ENCODE measurements at regions not wholly inside any gene's neighbourhood (a gene's known extent, or its start where the extent isn't known, plus 50 kb on each side); places are given as distances from the start of the nearest gene placed in this dataset.
"Not testable (repeated sequence)": the region's sequence is repeated elsewhere in the genome, so short reads cannot be mapped to it uniquely, and the experiment has no call there.

DNA sequence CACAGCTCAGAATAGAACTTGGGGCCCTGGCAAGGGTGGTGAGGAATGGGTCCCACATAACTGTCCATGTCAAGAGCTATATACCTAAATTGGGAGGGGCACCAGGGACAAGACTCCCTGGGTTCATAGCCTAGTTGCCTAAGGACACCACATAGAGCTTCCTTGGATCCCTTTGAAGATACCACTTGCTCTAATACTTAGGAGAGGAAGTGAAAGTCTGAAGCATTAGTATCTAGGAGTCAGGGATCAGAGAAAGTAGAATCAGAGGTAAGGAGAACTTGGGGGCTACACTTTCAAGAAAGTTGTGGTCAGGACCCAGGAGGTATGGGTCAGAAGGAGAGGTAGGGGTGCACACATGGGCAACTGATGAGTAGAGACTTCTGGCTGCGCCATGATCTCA, 318.2 kb upstream of the SLC39A10 start:
- DNase-seq: no peak

DNA sequence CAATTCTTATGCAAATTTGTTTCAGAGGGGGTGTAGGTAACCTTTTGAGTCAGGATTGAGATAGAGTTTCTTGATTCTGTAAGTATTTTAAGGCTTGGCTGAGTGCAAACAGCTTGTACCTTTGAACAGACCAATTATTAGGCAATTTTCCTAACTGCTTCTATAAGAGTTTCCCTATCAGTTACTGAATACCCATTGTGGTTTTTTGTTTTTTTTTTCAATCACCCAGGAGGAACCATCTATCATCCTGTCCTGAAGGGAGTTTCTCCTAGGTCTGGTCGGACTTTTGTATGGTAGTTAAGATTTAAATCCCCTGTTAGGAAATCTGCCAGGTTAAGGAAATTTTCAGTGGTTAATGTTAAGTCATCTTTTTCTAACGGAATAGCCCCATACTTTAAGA, 319.4 kb upstream of the SLC39A10 start:
- no peak for DNase-seq

DNA sequence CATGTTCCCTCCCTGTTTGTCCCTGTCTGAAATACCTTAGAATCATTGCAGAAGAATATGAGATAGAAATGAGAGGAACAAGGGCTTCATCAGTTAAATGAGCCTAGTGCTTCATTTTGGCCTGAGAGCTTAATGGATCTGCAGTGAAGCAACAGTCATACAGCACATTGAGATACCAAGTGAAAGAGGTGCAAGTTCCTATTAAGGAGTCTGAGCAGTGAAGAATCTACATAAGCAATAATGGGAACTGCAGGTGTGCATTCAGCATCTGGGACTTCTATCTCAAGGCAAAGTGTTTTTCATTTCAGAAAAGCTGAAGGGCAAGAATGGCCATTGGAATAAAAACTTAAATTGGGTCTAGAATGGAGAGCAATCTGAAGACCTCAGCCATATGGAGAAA, 323.2 kb upstream of the SLC39A10 start:
- no peak for DNase-seq

DNA sequence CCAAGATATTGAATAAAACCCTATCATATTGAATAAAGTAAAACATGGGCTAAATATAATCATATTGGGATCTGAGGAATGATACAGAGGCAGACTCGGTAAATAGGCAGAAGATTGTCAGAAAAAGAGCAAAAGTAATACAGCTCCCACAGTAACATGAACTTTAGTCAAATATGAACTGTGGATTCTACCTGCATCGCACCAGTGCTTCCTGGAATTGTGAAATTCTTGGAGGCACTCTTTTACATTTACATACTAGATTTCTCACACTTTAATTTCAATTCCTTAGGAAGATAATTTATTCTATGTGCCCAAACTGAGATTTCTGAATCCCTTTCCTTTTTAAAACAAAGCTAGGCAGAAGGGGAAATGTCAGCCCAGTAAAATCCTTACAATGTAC, 325.1 kb upstream of the SLC39A10 start:
- no peak for DNase-seq

DNA sequence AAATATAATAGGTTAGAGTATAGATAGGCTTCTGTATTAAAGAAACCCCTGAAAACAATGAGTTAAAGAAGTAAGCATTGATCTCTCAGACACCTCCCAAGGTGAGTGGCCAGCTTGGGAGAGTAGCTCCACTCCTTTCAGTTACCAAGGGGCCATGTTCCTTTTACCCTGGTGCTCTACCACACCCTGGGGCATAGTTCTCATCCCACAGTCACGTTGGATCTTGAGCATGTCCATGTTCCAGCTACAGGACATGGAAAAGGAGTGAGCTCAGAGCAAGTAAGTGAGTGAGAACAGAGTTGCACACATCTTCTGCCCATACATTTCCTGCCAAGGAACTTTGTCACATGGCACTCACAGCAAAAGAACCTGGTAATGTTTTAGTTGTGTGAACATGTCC, 325.9 kb upstream of the SLC39A10 start:
- no peak for DNase-seq

DNA sequence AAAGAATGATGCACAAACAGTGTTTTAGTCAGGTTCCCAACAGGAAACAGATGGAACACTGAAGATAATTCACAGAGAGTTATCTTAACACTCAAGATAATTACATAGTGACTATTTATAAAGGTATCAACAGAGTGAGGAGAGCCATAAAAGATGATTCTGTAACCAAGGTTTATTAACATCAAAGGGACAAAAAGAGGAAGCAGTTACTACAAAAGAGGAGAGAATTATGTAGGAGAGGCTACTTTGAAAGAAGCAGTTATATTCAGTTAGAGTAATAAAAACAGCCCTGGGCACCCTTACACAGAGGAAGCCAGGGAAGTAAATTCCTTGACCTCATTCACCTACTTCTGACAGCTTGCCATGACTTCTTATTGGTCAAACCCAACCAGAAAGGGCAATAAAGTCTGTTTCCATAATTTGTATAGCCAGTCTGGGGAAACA, 326.5 kb upstream of the SLC39A10 start:
- no peak for DNase-seq

DNA sequence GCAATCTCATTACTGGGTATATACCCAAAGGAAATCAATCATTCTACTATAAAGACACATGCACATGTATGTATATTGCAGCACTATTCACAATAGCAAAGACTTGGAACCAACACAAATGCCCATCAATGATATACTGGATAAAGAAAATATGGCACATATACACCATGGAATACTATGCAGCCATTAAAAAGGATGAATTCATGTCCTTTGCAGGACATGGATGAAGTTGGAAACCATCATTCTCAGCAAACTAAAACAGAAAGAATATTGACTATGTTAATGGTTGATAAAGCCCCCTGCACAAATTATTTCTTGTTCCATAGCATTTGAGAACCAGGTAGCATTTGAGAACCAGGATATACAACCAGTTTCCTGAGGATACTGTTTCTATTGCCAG, 327.2 kb upstream of the SLC39A10 start:
- DNase-seq: not testable (repeated sequence)

DNA sequence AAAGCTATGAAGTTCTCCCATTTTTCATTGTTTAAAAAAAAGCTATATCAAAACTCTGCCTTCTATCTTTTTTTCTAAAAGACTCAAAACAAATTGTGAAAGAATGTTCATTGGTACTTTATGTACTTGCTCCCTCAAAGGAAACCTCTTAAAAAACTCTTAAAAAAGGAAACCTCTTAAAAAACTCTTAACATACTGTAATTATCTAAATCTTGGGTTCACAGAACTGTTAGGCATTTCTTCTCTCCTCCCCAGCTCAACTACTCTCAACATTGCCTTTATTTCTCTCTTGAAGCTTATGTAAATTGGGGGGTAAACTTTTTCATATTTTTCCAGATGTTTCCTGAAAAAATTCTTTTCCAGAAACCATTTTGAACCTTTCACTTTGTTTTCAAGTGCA, 330.5 kb upstream of the SLC39A10 start:
- DNase-seq: no peak

DNA sequence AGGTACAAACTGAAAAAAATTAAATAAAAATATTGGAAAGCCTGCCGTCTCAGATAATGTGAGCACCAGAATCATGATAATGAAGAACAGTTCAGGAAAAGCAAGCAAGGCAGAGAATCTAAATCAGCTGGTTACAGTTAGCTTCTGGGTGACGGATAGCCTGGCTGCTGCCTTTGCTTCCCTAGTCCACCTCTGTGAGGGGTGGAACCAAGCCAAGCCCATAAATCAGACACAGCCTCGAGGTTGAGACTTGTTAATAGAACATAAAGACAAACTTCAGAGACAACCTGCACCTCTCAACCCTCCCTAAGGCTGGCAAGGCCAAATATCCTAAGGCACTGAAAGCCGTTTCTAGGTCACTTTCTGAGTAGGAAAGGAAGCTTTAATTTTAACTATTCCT, 334.7 kb upstream of the SLC39A10 start:
- DNase-seq: peak; percentile 49

DNA sequence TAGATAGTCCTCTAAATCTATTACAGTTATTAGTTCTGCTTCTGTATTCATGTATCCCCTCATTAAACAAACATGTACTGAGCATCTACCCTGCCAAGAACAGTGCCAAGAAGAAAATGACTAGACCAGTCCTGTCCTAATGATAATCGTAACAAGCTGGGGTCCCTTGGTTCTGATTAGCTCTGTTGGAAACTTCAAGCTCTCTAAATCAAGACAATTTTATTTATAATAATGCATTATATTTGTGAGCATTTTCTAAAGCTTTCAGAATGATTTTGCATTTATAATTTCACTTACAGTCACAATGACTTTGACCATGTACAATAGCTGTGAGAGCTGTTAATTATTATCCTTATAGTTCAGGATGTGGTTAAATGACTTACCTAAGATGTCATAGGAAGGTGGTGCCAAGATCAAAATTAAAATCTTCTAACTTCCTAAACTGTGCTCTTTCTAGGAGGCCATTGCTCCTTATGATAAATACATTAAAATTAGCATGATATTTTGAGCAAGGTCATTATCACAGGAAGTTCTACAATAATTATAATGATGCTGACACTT, 336.5 kb upstream of the SLC39A10 start:
- DNase-seq: no peak

DNA sequence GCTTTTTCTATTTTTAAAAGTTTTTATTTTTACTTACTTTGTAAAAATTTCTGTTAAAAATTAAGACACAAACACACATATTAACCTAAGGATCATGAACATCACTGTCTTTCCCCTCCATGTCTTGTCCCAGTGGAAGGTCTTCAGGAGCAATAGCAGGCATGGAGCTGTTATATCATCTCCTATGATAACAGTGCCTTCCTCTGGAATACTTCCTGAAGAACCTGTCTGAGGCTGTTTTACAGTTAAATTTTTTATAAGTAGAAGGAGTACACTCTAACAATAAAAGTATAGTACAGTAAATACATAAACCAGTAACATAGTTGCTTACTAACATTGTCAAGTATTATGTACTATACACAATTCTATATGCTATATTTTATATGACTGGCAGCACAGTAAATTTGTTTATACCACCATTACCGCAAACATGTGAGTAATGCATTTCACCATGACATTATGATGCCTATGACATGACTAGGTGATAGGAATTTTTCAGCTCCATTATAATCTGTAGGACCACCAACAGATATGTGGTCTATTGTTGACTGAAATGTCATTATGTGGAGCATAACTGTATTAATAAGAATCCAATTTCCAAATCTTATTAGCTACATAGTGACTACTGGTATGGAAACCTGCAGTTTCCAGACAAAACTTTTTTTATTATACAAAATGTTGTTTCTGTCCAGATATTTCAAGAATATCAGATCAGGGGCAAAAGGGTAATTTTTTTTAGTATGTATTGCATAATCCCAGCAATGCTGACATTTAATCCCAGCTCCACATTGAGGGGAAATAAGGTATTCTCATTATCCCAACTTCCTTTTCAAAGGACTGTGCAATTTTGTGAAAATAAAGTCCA, 337.2 kb upstream of the SLC39A10 start:
- no peak for DNase-seq

DNA sequence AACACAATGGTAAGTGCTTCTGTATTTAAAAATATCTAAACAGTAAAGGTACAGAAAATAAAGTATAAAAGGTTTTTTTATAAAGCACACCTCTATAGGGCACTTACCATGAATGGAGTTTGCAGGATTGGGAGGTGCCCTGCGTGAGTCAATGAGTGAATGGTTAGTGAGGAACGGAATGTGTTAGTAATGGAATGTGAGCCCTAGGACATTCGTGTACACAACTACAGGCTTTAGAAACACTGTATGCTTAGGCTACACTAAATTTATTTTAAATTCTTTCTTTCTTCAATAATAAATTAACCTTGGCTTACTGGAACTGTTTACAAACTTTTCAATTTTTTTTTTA, 337.9 kb upstream of the SLC39A10 start:
- no peak for DNase-seq

DNA sequence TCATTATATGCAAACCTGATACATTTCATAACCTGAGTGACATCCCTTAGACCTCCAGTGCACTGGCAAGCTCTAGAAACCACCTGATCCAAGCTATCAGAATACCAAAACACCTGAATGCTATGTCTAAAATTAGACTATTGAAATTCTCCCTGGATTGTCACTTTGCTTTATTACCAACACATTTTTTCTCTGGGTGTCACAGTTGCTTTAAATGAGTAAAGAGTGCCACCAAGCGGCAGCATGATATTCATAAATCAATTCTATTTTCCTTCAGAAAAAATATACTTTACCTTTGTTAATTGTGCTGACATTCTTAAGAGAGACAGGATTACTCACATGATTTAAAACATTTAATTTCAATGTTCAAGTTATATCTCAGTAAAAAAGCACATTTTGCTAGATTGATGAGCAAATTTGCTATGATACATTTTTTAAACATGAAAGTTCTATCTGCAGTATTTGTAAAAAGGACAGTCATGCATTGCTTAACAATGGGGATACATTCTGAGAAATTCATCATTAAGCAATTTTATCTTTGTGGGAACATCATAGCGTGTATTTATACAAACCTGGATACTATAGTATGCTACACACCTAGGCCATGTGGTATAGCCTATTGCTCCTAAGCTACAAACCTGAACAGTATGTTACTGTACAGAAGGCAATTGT, 338.4 kb upstream of the SLC39A10 start:
- peak; percentile 50 for DNase-seq

DNA sequence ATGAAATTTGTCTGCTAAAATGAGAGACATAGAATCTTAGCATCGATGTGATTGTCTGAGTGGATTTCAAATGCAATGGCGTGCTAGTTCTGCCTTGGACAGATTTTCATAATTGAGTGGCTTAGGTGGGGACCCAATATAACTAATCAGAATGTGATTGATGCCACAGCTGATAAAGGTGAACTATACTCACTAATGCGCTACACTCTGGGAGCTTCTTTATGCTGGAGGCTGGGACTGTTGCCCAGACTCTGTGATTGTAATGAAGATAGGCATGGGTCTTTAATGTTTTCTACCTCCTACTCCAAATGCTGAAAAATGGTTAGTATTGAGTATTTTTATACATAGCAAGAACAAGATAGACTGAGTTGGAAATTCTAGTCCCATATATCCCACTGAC, 339.5 kb upstream of the SLC39A10 start:
- DNase-seq: no peak

DNA sequence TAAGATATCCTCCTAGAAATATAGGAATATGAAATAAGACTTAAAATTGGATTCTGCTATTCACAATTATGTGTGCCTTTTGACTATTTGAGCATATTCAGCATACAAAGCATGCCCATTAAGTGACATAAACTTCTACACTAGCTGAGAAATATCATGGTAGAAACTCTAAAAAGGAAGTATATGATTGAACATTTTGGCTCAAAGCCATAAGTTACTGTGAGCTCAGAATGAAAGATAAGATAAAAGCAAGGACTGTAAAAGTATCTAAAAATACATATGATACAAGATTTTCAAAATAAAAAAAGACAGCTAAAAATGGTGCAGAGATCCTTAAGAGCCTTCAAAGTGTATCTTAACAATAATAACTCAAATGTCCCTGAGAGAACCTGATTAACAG, 340.5 kb upstream of the SLC39A10 start:
- DNase-seq: no peak

DNA sequence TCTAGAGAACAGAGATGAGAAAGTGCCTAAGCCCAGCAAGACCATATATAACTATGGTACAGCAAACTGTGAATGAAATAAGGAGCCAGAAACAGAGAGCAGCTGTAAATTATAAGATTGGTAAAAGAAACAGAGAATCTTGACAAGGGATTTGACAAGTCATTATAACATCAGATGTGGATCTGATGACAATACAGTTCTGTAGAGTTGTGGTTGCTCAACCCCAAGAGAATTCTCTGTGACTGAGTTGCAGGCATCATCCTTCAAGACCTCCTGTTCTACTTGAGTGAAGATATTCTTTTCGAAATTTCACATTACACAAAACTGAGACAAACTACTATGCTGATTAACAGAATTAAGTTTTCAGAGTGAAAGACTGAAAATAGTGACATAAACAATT, 343.1 kb upstream of the SLC39A10 start:
- no peak for DNase-seq

DNA sequence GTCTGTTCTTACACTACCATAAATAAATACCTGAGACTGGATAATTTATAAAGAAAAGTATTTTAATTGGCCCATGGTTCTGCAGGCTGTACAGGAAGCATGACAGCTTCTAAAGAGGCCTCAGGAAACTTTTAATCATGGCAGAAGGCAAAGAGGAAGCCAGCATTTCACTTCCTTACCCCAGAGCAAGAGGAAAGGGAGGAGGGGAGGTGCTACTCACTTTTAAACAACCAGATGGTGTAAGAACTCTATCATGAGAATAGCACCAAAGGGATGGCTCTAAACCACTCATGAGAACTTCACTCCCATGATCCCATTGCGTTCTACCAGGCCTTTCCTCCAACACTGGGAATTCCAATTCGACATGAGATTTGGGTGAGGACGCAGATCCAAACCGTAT, 344.4 kb upstream of the SLC39A10 start:
- DNase-seq: no peak

DNA sequence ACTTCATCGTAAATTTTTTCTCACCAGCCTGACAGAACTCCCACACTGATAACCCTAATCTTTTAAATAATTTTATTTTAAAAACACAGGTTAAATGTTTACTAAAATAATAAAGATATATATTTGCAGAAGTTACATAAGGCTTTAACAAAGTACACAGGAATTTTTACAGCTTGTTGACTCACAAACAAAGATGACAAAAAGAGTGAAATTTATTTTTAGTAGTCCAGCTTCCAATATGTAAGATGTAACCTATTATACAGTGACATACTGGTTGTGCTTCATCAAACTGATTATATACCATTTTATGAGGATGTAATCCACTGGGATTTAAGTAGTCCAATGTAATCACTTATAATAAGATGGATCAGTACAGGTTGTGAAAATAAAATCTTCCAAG, 348.9 kb upstream of the SLC39A10 start:
- no peak for DNase-seq

DNA sequence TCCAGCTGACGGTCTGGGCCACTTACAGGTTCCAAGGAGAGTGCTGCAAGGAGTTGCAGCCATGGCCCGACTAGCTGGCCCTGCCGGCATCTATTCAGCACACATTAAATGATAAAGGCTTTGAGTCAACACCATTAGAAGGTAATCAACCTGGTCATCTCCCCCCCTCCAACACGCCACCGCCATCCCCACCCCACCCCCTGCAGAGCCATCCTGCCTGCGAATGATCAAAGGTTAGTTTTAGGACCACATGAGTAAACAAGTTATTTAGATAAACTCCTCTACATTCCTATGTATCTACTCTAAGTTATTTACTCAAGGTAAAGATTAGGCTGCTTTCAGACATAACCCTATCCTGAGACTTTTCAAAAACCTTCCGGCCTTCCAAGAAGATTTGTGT, 349.3 kb upstream of the SLC39A10 start:
- no peak for DNase-seq

DNA sequence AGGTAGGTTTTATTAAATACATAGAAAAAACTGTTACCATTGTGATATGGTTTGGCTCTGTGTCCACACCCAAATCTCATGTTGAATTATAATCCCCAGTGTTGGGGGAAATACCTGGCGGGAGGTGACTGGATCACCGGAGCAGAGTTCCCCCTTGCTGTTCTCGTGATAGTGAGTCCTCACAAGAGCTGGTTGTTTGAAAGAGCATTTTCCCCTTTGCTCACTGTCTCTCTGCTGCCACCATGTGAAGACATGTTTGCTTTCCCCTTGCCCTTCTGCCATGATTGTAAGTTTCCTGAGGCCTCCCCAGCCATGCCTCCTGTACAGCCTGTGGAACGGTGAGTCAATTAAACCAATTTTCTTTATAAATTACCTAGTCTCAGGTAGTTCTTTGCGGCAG, 352.7 kb upstream of the SLC39A10 start:
- no peak for DNase-seq

DNA sequence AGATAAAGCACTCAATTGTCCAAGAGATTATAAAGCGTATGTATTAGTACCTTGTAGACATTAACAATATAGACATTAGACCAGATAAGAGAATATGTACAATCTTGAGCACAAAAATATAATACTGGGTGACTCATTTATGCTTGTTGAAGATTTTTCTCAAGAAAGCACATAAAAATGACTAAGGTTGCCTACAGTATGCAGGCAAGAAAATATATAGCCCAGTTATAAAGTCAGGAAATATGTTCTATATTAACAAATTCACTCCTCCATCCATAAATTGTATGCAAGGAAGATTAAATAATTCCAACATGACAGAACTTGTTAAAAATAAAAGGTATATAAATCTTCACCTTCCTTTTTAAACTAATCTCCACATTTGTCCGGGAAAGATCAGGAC, 356.4 kb upstream of the SLC39A10 start:
- DNase-seq: no peak

DNA sequence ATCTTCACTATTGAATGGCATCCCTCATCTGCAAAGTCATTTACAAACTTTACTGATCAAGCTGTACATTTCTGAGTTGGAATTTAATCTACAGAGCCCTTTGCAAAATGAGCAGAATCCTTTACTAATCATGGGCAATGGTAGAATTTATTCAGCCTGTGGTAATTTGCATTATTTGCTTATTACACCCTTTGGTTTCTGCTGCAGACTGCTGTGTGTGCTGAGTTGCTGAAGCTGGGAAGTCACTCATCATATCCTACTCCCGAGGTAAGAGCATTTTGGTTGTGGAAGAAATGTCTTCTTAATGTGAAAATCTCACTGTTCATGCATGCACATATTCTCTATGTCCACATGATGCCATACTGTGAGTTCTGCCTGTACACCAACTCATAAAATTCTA, 357.4 kb upstream of the SLC39A10 start:
- no peak for DNase-seq

DNA sequence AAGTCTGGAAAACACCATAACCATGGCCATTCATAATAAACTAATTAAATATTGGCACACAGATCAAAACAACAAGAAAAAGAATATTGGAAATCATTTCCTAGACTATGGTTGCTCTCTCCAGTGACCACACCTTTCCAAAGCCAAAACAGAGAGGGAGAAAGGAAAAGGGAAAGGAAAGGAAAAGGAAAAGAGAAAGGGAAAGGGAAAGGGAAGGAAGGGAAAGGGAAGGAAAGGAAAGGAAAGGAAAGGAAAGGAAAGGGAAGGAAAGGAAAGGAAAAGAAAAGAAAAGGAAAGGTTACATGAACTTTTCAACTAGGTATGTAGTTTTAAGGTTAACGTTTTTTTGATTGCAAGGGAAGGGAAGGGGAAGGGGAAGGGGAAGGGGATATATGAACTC, 360.5 kb upstream of the SLC39A10 start:
- no peak for DNase-seq

DNA sequence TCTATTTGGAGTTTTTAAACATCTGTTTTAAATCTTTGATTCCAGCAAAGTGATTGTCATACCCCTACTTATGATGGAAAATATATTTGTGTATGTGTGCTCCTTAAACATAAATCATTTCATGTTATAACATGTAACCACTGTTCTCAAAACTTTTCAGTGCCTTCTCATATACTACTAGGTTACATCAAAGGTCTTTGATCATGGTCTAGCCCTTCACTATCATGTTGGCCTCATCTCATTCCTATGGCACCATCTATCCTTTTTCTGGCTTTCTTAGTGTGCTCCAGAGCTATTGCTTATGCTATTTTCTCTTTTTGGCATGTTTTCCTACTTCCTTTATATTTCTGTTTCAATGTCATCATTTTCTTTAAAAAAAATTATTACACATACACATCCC, 367.9 kb upstream of the SLC39A10 start:
- no peak for DNase-seq
